ENCODE measurements at regions not wholly inside any gene's neighbourhood (a gene's known extent, or its start where the extent isn't known, plus 50 kb on each side); places are given as distances from the start of the nearest gene placed in this dataset.

- H3K4me1 Mint-ChIP-seq (ENCODE audit: low read depth) = no peaks in the 10 kb centered on the region
- DNase-seq (ENCODE audit: low spot score) = no peak
- H3K27ac Mint-ChIP-seq (ENCODE audit: unreplicated experiment) = no peak overlapping the region
Observed at GRCh38 chr11:90723475-90723874, 500.6 kb upstream of the CHORDC1 start.

GRCh38 chr11:90722552-90723190 lies 499.8 kb upstream of the CHORDC1 start:
- no peak overlapping the region for H3K27ac Mint-ChIP-seq (ENCODE audit: unreplicated experiment)
- no peaks in the 10 kb centered on the region for H3K36me3 Mint-ChIP-seq (ENCODE audit: low read depth)
- no peak for TF ChIP-seq CTCF (IDR thresholded peaks at IDR 0.05)
- H3K27me3 Mint-ChIP-seq (ENCODE audit: low read depth) = no peaks in the 10 kb centered on the region
- H3K9me3 Mint-ChIP-seq (ENCODE audit: low read depth) = peaks cover 3% of the 10 kb centered on the region
- DNase-seq (ENCODE audit: low spot score) = no peak
- H3K4me1 Mint-ChIP-seq (ENCODE audit: low read depth) = no peaks in the 10 kb centered on the region
- no peak overlapping the region for H3K4me3 Mint-ChIP-seq (ENCODE audit: unreplicated experiment)

More at GRCh38 chr11:90723475-90723874, 500.6 kb upstream of the CHORDC1 start:
- Mint-ChIP-seq H3K9me3 (ENCODE audit: low read depth) (peaks cover 6% of the 10 kb centered on the region), H3K36me3 (ENCODE audit: low read depth) (no peaks in the 10 kb centered on the region), H3K27me3 (ENCODE audit: low read depth) (no peaks in the 10 kb centered on the region), H3K4me3 (ENCODE audit: unreplicated experiment) (no peak overlapping the region)
- no peak for TF ChIP-seq CTCF (IDR thresholded peaks at IDR 0.05)

- Mint-ChIP-seq H3K27me3 (ENCODE audit: low read depth) (no peaks in the 10 kb centered on the region), H3K9me3 (ENCODE audit: low read depth) (peaks cover 24% of the 10 kb centered on the region), H3K36me3 (ENCODE audit: low read depth) (no peaks in the 10 kb centered on the region), H3K4me1 (ENCODE audit: low read depth) (no peaks in the 10 kb centered on the region), H3K27ac (ENCODE audit: unreplicated experiment) (no peak overlapping the region), H3K4me3 (ENCODE audit: unreplicated experiment) (no peak overlapping the region)
- no peak for TF ChIP-seq CTCF (IDR thresholded peaks at IDR 0.05)
- DNase-seq (ENCODE audit: low spot score) = no peak
Observed at GRCh38 chr11:90717522-90717921, 494.7 kb upstream of the CHORDC1 start.

- H3K4me3 Mint-ChIP-seq (ENCODE audit: unreplicated experiment) = no peak overlapping the region
- no peak for TF ChIP-seq CTCF (IDR thresholded peaks at IDR 0.05)
- no peak for DNase-seq (ENCODE audit: low spot score)
- no peak overlapping the region for H3K27ac Mint-ChIP-seq (ENCODE audit: unreplicated experiment)
- no peaks in the 10 kb centered on the region for H3K36me3 Mint-ChIP-seq (ENCODE audit: low read depth)
- peaks cover 15% of the 10 kb centered on the region for H3K4me1 Mint-ChIP-seq (ENCODE audit: low read depth)
- no peaks in the 10 kb centered on the region for H3K9me3 Mint-ChIP-seq (ENCODE audit: low read depth)
- H3K27me3 Mint-ChIP-seq (ENCODE audit: low read depth) = no peaks in the 10 kb centered on the region
Observed at GRCh38 chr11:90705661-90706060, 482.8 kb upstream of the CHORDC1 start.

- H3K27me3 Mint-ChIP-seq (ENCODE audit: low read depth) = no peaks in the 10 kb centered on the region
Observed at GRCh38 chr11:90704510-90704909, 481.7 kb upstream of the CHORDC1 start.

More at GRCh38 chr11:90704510-90704909, 481.7 kb upstream of the CHORDC1 start:
- no peak for TF ChIP-seq CTCF (IDR thresholded peaks at IDR 0.05)
- Mint-ChIP-seq H3K27ac (ENCODE audit: unreplicated experiment) (no peak overlapping the region), H3K4me1 (ENCODE audit: low read depth) (peaks cover 14% of the 10 kb centered on the region), H3K9me3 (ENCODE audit: low read depth) (no peaks in the 10 kb centered on the region), H3K36me3 (ENCODE audit: low read depth) (no peaks in the 10 kb centered on the region), H3K4me3 (ENCODE audit: unreplicated experiment) (no peak overlapping the region)
- DNase-seq (ENCODE audit: low spot score) = no peak

All from chondrocyte (in vitro differentiated cells).